ENCODE measurements at regions not wholly inside any gene's neighbourhood (a gene's known extent, or its start where the extent isn't known, plus 50 kb on each side); places are given as distances from the start of the nearest gene placed in this dataset.

DNA sequence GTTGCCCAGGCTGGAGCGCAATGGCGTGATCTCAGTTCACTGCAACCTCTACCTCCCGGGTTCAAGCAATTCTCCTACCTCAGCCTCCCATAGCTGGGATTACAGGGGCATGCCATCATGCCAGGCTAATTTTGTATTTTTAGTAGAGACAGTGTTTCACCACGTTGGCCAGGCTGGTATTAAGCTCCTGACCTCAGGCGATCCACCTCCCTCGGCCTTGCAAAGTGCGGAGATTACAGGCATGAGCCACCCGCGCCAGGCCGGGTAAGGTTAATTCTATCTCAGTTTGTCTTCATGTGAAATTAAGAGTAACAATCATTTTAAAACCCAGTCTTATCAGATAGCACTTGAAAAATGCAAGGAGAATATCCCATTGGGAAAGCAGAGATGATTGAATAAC, 1681.7 kb upstream of the DDX18 start:
- TF ChIP-seq, protein P1, sequence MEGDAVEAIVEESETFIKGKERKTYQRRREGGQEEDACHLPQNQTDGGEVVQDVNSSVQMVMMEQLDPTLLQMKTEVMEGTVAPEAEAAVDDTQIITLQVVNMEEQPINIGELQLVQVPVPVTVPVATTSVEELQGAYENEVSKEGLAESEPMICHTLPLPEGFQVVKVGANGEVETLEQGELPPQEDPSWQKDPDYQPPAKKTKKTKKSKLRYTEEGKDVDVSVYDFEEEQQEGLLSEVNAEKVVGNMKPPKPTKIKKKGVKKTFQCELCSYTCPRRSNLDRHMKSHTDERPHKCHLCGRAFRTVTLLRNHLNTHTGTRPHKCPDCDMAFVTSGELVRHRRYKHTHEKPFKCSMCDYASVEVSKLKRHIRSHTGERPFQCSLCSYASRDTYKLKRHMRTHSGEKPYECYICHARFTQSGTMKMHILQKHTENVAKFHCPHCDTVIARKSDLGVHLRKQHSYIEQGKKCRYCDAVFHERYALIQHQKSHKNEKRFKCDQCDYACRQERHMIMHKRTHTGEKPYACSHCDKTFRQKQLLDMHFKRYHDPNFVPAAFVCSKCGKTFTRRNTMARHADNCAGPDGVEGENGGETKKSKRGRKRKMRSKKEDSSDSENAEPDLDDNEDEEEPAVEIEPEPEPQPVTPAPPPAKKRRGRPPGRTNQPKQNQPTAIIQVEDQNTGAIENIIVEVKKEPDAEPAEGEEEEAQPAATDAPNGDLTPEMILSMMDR (conservative IDR thresholded peaks at IDR 0.05; ENCODE audit: low read depth, low read length): no peak
- TF ChIP-seq EZH2 (IDR thresholded peaks at IDR 0.05; ENCODE audit: borderline replicate concordance, low read depth, low read length, poor library complexity, severe bottlenecking): no peak
